ENCODE measurements at regions not wholly inside any gene's neighbourhood (a gene's known extent, or its start where the extent isn't known, plus 50 kb on each side); places are given as distances from the start of the nearest gene placed in this dataset.

DNA sequence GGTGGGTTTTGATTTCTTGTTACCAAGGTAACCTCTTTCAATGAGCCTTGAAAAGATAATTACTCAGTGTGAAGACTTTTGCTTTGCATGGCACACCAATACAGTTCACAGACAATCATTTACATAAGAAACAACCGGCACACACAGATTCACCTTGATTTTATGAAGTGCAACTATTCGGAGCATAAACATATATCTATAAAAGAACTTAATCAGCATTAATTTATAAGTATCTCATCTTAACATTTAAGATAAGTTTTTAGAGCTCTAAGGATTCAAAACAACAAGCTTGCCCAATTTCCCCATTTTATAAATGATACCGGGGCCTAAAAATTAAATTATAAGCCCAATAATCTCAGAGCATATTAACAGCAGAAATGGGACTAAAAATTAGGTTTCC, 85.9 kb upstream of the PCSK2 start:
- H3K9me3 Mint-ChIP-seq (ENCODE audit: low read depth), result peaks cover 2% of the 10 kb centered on the region
- CTCF ChIA-PET, result no interaction called here

DNA sequence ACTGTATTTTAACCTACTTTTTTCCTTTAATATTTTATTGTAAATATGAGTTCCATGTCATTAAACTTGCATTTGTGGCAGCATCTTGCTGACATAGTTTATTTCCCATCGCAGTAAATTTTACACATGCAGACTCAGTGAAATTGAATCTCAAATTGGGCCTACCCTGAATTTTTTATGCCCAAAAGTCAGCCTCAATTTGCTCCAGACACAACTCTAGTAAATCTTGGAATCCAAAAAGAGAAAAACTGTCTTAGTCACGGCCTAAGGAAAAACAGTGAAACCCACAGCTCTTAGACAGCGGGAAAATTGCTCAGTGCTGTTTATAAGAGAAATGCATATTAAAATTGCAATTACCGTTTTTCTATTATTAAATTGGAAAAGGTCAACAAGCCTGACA, 85.3 kb upstream of the PCSK2 start:
- H3K4me1 Mint-ChIP-seq, result no peaks in the 10 kb centered on the region
- ChIA-PET CTCF (no interaction called here), POLR2A (no interaction called here)
- no peaks in the 10 kb centered on the region for H3K27me3 Mint-ChIP-seq
- DNase-seq (no peak), ATAC-seq (no peak)
- intact Hi-C loops (cut with DNase I, micrococcal nuclease), result no loop called here
- H3K27ac Mint-ChIP-seq, result no peak overlapping the region
- H3K36me3 Mint-ChIP-seq (ENCODE audit: low read depth), result no peaks in the 10 kb centered on the region
- no peak overlapping the region for H3K4me3 Mint-ChIP-seq
- peaks cover 2% of the 10 kb centered on the region for H3K9me3 Mint-ChIP-seq (ENCODE audit: low read depth)

More for the DNA sequence above, 85.9 kb upstream of the PCSK2 start:
- no peak overlapping the region for H3K4me3 Mint-ChIP-seq
- intact Hi-C loops (cut with DNase I, micrococcal nuclease), result no loop called here
- no peaks in the 10 kb centered on the region for H3K27me3 Mint-ChIP-seq
- no peak for ATAC-seq
- H3K4me1 Mint-ChIP-seq, result no peaks in the 10 kb centered on the region
- POLR2A ChIA-PET, result no interaction called here
- no peak for DNase-seq
- H3K36me3 Mint-ChIP-seq (ENCODE audit: low read depth), result no peaks in the 10 kb centered on the region
- H3K27ac Mint-ChIP-seq, result no peak overlapping the region

DNA sequence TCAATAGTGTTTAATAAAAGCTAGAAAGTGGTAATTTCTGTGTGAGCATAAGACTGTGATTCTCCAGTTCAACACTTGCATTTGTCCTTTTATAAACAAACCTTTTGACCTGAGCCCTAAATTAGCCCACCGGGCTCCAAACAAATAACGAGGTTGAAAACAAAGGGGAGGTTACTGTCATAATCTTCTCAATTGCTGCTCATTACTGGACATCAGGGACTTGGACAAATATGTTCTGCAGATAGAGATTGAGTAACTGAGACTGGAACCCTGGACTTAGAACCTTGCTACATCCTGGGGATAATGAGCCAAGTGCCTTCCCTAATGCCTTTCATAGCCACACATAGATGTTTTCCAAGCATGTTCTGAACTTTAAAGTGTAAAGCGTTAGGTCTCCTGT, 84.2 kb upstream of the PCSK2 start:
- Mint-ChIP-seq H3K9me3 (ENCODE audit: low read depth) (no peaks in the 10 kb centered on the region), H3K4me1 (no peaks in the 10 kb centered on the region), H3K27ac (no peak overlapping the region), H3K4me3 (no peak overlapping the region), H3K36me3 (ENCODE audit: low read depth) (no peaks in the 10 kb centered on the region), H3K27me3 (no peaks in the 10 kb centered on the region)
- POLR2A ChIA-PET, result no interaction called here
- DNase-seq (no peak), ATAC-seq (no peak)
- CTCF ChIA-PET, result no interaction called here
- intact Hi-C loops (cut with DNase I, micrococcal nuclease), result no loop called here

DNA sequence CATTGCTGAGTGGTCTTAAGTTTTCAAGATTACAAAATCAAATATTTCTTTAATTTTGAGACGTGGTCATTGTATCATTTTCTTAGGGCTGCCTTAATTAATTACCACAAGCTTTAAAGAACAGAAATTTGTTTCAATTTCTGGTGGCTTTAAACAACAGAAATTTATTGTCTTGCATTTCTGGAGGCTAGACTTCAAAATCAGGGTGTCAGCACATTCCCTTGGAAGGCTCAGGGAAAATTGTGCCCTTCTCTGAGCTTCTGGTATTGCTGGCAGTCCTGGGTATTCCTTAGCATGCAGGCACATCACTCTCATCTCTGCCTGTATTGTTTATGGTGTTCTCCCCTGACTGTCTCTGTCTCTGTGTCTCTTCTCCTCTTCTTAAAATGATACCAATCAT, 76.0 kb upstream of the PCSK2 start:
- no peak for DNase-seq
- ATAC-seq, result no peak
- intact Hi-C loops (cut with DNase I, micrococcal nuclease), result no loop called here
- Mint-ChIP-seq H3K36me3 (ENCODE audit: low read depth) (no peaks in the 10 kb centered on the region), H3K4me3 (no peak overlapping the region), H3K9me3 (ENCODE audit: low read depth) (peaks cover 5% of the 10 kb centered on the region), H3K27me3 (no peaks in the 10 kb centered on the region), H3K27ac (no peak overlapping the region), H3K4me1 (no peaks in the 10 kb centered on the region)
- ChIA-PET CTCF (no interaction called here), POLR2A (no interaction called here)

DNA sequence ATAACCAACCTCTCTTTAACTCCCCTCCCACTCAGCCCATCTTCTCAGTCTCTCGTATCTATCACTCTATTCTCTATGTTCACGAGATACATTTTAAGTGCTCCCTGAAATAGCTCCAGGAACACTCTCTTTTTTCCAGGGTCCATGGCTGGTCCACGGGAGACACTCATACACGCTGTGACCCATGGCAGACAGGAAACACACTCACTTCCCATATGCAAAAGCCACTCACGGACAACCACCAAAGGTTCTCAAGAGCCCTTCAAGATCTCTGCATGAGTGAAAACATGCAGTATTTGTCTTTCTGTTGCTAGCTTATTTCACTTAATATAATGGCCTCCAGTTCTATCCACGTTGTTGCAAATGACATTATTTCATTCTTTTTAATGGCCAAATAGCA, 71.4 kb upstream of the PCSK2 start:
- DNase-seq (no peak), ATAC-seq (no peak)
- no peaks in the 10 kb centered on the region for H3K27me3 Mint-ChIP-seq
- H3K4me3 Mint-ChIP-seq, result no peak overlapping the region
- intact Hi-C loops (cut with DNase I, micrococcal nuclease), result no loop called here
- H3K27ac Mint-ChIP-seq, result no peak overlapping the region
- peaks cover 9% of the 10 kb centered on the region for H3K9me3 Mint-ChIP-seq (ENCODE audit: low read depth)
- ChIA-PET POLR2A (no interaction called here), CTCF (no interaction called here)
- no peaks in the 10 kb centered on the region for H3K36me3 Mint-ChIP-seq (ENCODE audit: low read depth)
- no peaks in the 10 kb centered on the region for H3K4me1 Mint-ChIP-seq

DNA sequence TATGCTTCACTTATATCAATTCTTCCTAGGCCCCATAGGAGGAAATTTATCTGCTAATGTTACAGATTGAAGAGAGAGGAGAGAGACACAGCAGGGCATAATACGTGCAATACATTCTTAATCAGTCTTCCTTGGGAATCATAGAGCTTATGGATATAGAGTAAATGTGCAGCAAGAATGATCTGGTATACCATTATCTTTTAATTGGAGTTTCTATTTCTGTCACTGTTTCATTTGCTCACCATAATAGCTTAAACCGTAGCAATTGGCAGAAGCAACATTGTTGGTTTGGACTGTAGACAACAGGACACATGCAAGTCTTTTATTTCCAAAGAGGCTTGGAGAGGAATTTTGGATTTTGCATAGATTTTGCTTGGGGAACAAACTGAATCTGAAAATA, 68.1 kb upstream of the PCSK2 start:
- DNase-seq, result no peak
- no peaks in the 10 kb centered on the region for H3K27me3 Mint-ChIP-seq
- H3K36me3 Mint-ChIP-seq (ENCODE audit: low read depth), result no peaks in the 10 kb centered on the region
- ATAC-seq, result no peak
- POLR2A ChIA-PET, result no interaction called here
- H3K9me3 Mint-ChIP-seq (ENCODE audit: low read depth), result peaks cover 6% of the 10 kb centered on the region
- H3K4me3 Mint-ChIP-seq, result no peak overlapping the region
- intact Hi-C loops (cut with DNase I, micrococcal nuclease), result no loop called here
- CTCF ChIA-PET, result no interaction called here
- no peak overlapping the region for H3K27ac Mint-ChIP-seq
- no peaks in the 10 kb centered on the region for H3K4me1 Mint-ChIP-seq

DNA sequence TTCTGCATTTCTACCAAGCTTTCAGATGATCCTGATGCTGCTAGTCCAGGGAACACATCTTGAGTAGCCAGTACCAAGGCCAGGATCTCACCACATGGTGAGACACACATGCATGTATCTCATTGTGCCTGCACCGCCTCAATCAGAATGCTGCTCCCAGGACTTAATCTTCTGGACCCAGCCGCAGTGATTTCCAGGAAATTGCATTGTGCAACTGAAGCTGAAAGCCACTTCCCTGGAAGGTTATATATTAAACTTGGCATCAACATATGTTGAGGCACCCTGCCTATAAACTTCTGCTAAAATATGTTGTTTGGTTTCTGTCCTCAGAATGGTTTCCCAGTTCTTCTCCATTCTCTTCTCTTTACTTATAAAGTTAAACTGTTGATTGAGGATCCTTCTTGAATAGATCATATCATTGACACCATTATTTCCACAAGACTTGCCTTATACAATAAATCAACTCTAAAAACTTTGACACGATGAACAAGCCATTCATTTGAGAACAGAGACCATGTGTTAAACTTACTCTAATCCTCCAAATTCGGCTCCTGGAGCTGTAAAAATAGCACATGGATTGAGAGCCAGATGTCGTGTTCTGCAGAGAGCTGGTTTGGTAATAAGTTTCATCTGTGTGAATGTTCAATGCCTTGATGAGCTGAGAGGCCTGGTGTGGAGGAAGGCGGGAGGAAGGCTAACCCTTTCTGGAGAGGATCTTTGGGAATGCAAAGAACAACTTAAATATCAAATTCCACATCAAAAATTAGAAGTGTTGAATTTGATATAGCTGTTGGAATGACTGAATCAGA, 65.0 kb upstream of the PCSK2 start:
- no peak overlapping the region for H3K27ac Mint-ChIP-seq
- intact Hi-C loops (cut with DNase I, micrococcal nuclease), result no loop called here
- DNase-seq (no peak), ATAC-seq (no peak)
- H3K9me3 Mint-ChIP-seq (ENCODE audit: low read depth), result peaks cover 4% of the 10 kb centered on the region
- no peaks in the 10 kb centered on the region for H3K4me1 Mint-ChIP-seq
- CTCF ChIA-PET, result interaction anchor here (0.6 kb wide), 1 partner anchor 78 kb away, joined by 3 read pairs; no protein-coding TSS in a partner anchor
- H3K27me3 Mint-ChIP-seq, result no peaks in the 10 kb centered on the region
- H3K4me3 Mint-ChIP-seq, result no peak overlapping the region
- POLR2A ChIA-PET, result no interaction called here
- no peaks in the 10 kb centered on the region for H3K36me3 Mint-ChIP-seq (ENCODE audit: low read depth)

DNA sequence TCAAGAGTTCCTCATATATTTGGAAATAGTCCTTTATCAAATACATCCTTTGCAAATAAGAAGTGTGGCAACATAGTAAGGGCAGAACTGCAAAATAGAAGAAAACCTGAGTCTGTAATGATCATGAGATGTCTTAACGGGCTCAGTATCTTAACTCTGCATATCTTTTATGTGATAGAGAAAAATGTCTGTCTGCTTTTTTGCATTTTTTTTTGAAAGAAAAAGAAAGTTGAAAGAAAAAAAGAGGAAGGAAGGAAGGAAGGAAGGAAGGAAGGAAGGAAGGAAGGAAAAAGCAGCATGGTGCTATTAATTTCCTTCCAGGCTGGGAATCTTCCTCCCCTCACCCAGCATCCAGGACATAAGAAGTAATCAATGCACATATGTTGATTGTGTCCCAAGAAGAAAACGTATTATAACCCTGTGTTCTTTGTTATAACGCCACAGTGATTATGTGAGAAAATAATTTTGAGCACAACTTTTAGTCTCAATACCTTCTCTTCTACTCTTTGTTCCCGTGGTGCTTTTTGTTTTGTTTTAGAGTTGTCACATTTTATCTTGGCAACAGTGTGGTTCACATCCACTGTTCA, 58.7 kb upstream of the PCSK2 start:
- Mint-ChIP-seq H3K27me3 (no peaks in the 10 kb centered on the region), H3K27ac (no peak overlapping the region), H3K36me3 (ENCODE audit: low read depth) (no peaks in the 10 kb centered on the region), H3K4me3 (no peak overlapping the region), H3K9me3 (ENCODE audit: low read depth) (no peaks in the 10 kb centered on the region), H3K4me1 (no peaks in the 10 kb centered on the region)
- no peak for DNase-seq
- POLR2A ChIA-PET, result no interaction called here
- no peak for ATAC-seq
- CTCF ChIA-PET, result no interaction called here
- intact Hi-C loops (cut with DNase I, micrococcal nuclease), result no loop called here

DNA sequence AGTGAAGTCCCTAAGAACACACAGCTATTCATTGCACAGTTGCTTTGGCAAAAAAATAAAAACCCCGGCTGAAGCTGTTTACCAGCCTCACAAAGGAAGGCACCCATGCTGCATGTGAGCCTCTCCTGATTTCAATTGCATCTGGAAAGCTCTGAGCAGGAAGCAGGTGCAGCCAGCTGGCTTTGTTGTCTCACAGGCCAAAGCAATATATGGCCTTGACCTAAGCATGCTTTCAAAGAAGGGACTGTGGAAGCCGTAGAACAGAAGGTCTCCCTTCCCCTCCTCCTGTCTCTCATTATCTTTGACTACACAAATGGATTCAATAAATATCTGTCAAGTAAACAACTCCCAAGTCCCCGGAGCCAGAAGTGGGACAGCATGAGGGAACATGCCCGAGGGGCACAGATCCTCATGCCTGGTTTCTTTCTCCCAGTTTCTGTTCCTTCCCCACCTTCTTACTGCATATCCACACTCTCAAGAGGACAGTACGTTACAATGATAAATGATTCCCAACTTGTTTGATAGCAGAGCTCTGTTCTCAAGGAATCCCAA, 57.2 kb upstream of the PCSK2 start:
- CTCF ChIA-PET, result interaction anchor here (0.7 kb wide), 1 partner anchor 49 kb away, joined by 3 read pairs; no protein-coding TSS in a partner anchor
- no peaks in the 10 kb centered on the region for H3K27me3 Mint-ChIP-seq
- H3K4me1 Mint-ChIP-seq, result no peaks in the 10 kb centered on the region
- no peak overlapping the region for H3K4me3 Mint-ChIP-seq
- ATAC-seq (no peak), DNase-seq (no peak)
- POLR2A ChIA-PET, result no interaction called here
- intact Hi-C loops (cut with DNase I, micrococcal nuclease), result no loop called here
- H3K36me3 Mint-ChIP-seq (ENCODE audit: low read depth), result no peaks in the 10 kb centered on the region
- H3K9me3 Mint-ChIP-seq (ENCODE audit: low read depth), result no peaks in the 10 kb centered on the region
- H3K27ac Mint-ChIP-seq, result no peak overlapping the region

DNA sequence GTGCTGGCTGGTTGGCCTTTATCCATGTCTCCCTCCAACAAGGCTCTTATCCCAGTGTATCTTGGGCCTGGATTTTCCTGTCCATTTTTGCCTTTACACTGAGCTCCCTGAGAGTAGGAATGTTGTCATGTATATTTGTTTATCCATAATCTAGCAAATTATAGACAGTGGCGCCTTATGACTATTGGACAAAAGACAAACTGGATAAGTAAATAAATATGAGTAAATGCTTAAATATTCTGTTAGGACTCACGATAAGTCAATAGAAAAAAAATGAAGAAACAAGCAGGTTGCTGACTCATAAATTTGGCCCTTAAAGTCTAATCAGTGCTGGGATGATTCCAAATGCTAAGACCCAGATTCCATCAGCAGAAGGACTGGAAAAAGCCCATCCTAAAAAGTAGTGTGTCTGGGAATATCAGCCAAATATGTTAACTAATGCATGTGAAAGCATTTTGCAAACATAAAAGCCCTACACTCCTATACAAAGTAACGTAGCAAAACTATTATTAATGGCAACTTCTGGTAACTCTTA, 55.0 kb upstream of the PCSK2 start:
- intact Hi-C loops (cut with DNase I, micrococcal nuclease), result no loop called here

DNA sequence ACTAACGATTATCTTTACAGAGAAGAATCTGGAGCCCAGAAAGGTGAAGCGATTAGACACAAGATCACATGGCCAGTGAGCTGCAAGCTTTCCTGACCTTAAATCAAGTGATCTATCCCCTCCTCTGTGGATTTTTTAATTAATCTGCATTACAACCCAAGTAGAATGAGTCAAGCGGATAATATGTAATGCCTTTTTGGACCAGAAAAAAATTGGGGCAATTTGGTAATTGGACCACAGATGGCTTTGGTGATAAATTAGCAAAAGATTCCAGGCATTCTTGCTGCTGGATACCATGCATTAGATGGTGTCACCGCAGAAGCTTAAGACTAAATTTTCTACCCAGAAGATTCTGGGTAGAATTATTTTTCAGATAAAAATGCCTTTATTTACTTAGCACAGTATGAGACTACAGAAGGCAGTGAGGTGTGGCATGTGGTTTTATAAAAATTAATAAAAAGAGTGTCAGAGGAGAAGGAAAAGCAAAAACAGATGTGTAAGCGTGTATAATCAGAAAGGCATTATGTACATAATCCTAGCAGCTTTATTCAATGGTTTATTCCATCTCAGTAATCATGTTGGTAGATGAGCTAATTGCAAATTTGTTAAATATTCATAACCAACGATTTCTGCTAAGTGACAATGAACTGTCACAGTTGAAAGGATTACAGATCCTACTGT, 53.9 kb upstream of the PCSK2 start:
- ChIA-PET CTCF (no interaction called here), POLR2A (no interaction called here)
- peaks cover 1% of the 10 kb centered on the region for H3K27me3 Mint-ChIP-seq
- H3K9me3 Mint-ChIP-seq (ENCODE audit: low read depth), result no peaks in the 10 kb centered on the region
- intact Hi-C loops (cut with DNase I, micrococcal nuclease), result no loop called here
- no peak overlapping the region for H3K4me3 Mint-ChIP-seq
- H3K27ac Mint-ChIP-seq, result no peak overlapping the region
- no peaks in the 10 kb centered on the region for H3K4me1 Mint-ChIP-seq
- H3K36me3 Mint-ChIP-seq (ENCODE audit: low read depth), result no peaks in the 10 kb centered on the region
- no peak for DNase-seq
- ATAC-seq, result no peak

More for the DNA sequence above, 55.0 kb upstream of the PCSK2 start:
- ATAC-seq (no peak), DNase-seq (no peak)
- Mint-ChIP-seq H3K9me3 (ENCODE audit: low read depth) (no peaks in the 10 kb centered on the region), H3K4me1 (no peaks in the 10 kb centered on the region), H3K4me3 (no peak overlapping the region), H3K27ac (no peak overlapping the region), H3K27me3 (peaks cover 1% of the 10 kb centered on the region), H3K36me3 (ENCODE audit: low read depth) (no peaks in the 10 kb centered on the region)
- CTCF ChIA-PET, result no interaction called here
- POLR2A ChIA-PET, result no interaction called here
